ENCODE measurements at regions not wholly inside any gene's neighbourhood (a gene's known extent, or its start where the extent isn't known, plus 50 kb on each side); places are given as distances from the start of the nearest gene placed in this dataset.
A peak's percentile ranks its signal among the peaks of the same experiment; 100 is the strongest.

DNA sequence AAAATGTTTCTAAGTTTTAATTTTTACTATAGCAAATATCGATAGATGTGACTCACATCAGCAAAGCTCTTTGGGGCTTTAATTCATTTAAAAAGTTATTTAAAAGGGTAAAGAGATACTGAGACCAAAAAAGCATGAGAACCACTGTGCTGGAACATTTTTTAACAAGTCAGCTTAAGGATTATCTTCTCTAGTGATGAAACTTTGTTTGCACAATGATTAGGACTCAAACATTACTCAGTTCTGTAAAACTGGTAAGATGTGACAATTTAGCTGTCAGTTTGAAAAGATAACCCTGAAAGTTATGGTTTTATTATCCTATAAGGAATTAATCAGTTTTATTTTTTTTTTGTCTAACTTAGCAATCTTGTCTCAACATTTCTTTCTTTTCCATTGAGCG, 301.4 kb downstream of the TSN start:
- Histone ChIP-seq H3K79me2 (ENCODE audit: insufficient read depth) (no peaks in the 10 kb centered on the region), H4K20me1 (ENCODE audit: insufficient read depth) (no peaks in the 10 kb centered on the region), H3F3A (ENCODE audit: insufficient read depth) (no peaks in the 10 kb centered on the region), H2AFZ (no peak overlapping the region), H3K9ac (no peak overlapping the region), H3K27ac (no peak overlapping the region), H3K4me3 (no peak overlapping the region), H3K4me2 (ENCODE audit: unreplicated experiment) (no peak overlapping the region), H3K27me3 (replicated peaks; ENCODE audit: insufficient read depth) (no peaks in the 10 kb centered on the region), H3K36me3 (ENCODE audit: low read depth) (no peaks in the 10 kb centered on the region), H3K4me1 (ENCODE audit: insufficient read depth) (no peaks in the 10 kb centered on the region), H3K9me3 (ENCODE audit: low read depth) (no peaks in the 10 kb centered on the region), H3K9me2 (ENCODE audit: insufficient read depth) (no peaks in the 10 kb centered on the region)
- in situ Hi-C loops (cut with MboI), result no loop called here
- peak; percentile 15 for DNase-seq
- WGBS, 2 experiments (ENCODE audit: low coverage in 1 of 2, low lambda C conversion rate in 2 of 2, missing lambda C conversion rate in 2 of 2), result 56 to 59% methylated on average over 2 of the region's 2 CpGs
- TF ChIP-seq EZH2 (IDR thresholded peaks at IDR 0.05; ENCODE audit: insufficient read depth, poor library complexity, severe bottlenecking), result no peak
- no peak for TF ChIP-seq EZH2phosphoT487 (IDR thresholded peaks at IDR 0.05; ENCODE audit: insufficient read depth, low read depth)

GRCh38 chr2:122061206-122061605, 305.8 kb downstream of the TSN start:
- Histone ChIP-seq H3K27ac (no peak overlapping the region), H4K20me1 (ENCODE audit: insufficient read depth) (no peaks in the 10 kb centered on the region), H3F3A (ENCODE audit: insufficient read depth) (peaks cover 10% of the 10 kb centered on the region; the same call in 1 of the 2 replicates), H3K4me2 (ENCODE audit: unreplicated experiment) (no peak overlapping the region), H3K36me3 (ENCODE audit: low read depth) (no peaks in the 10 kb centered on the region), H3K9me3 (ENCODE audit: low read depth) (no peaks in the 10 kb centered on the region), H3K79me2 (ENCODE audit: insufficient read depth) (no peaks in the 10 kb centered on the region), H2AFZ (no peak overlapping the region), H3K4me1 (ENCODE audit: insufficient read depth) (peaks cover 22% of the 10 kb centered on the region), H3K9ac (no peak overlapping the region), H3K27me3 (replicated peaks; ENCODE audit: insufficient read depth) (no peaks in the 10 kb centered on the region), H3K9me2 (ENCODE audit: insufficient read depth) (no peaks in the 10 kb centered on the region; the same call in 1 of the 2 replicates), H3K4me3 (no peak overlapping the region)
- no peak for TF ChIP-seq EZH2phosphoT487 (IDR thresholded peaks at IDR 0.05; ENCODE audit: insufficient read depth, low read depth)
- TF ChIP-seq EZH2 (IDR thresholded peaks at IDR 0.05; ENCODE audit: insufficient read depth, poor library complexity, severe bottlenecking), result no peak
- in situ Hi-C loops (cut with MboI), result no loop called here
- WGBS, 2 experiments (ENCODE audit: low coverage in 1 of 2, low lambda C conversion rate in 2 of 2, missing lambda C conversion rate in 2 of 2), result 31 to 37% methylated on average over 2 of the region's 2 CpGs
- DNase-seq, result no peak

- Histone ChIP-seq H3K27me3 (replicated peaks; ENCODE audit: insufficient read depth) (no peaks in the 10 kb centered on the region), H3F3A (ENCODE audit: insufficient read depth) (peaks cover 10% of the 10 kb centered on the region; the same call in 1 of the 2 replicates), H3K27ac (no peak overlapping the region), H3K9ac (no peak overlapping the region), H3K4me2 (ENCODE audit: unreplicated experiment) (no peak overlapping the region), H3K9me3 (ENCODE audit: low read depth) (no peaks in the 10 kb centered on the region), H4K20me1 (ENCODE audit: insufficient read depth) (no peaks in the 10 kb centered on the region), H3K36me3 (ENCODE audit: low read depth) (no peaks in the 10 kb centered on the region), H3K9me2 (ENCODE audit: insufficient read depth) (no peaks in the 10 kb centered on the region; the same call in 1 of the 2 replicates), H3K4me1 (ENCODE audit: insufficient read depth) (peaks cover 22% of the 10 kb centered on the region), H3K4me3 (no peak overlapping the region), H2AFZ (no peak overlapping the region), H3K79me2 (ENCODE audit: insufficient read depth) (no peaks in the 10 kb centered on the region)
- in situ Hi-C loops (cut with MboI), result no loop called here
- DNase-seq, result no peak
- no peak for TF ChIP-seq EZH2phosphoT487 (IDR thresholded peaks at IDR 0.05; ENCODE audit: insufficient read depth, low read depth)
- TF ChIP-seq EZH2 (IDR thresholded peaks at IDR 0.05; ENCODE audit: insufficient read depth, poor library complexity, severe bottlenecking), result no peak
- 47 to 55% methylated on average over 2 of the region's 2 CpGs for WGBS, 2 experiments (ENCODE audit: low coverage in 1 of 2, low lambda C conversion rate in 2 of 2, missing lambda C conversion rate in 2 of 2)
Measured at GRCh38 chr2:122061831-122062230, 306.4 kb downstream of the TSN start.

- Histone ChIP-seq H3K9me3 (ENCODE audit: low read depth) (no peaks in the 10 kb centered on the region), H3K36me3 (ENCODE audit: low read depth) (no peaks in the 10 kb centered on the region), H3K9ac (no peak overlapping the region), H3F3A (ENCODE audit: insufficient read depth) (peaks cover 10% of the 10 kb centered on the region; the same call in 1 of the 2 replicates), H3K4me2 (ENCODE audit: unreplicated experiment) (no peak overlapping the region), H3K9me2 (ENCODE audit: insufficient read depth) (no peaks in the 10 kb centered on the region; the same call in 1 of the 2 replicates), H3K4me1 (ENCODE audit: insufficient read depth) (peaks cover 22% of the 10 kb centered on the region), H3K27ac (no peak overlapping the region), H2AFZ (no peak overlapping the region), H3K79me2 (ENCODE audit: insufficient read depth) (no peaks in the 10 kb centered on the region), H3K4me3 (no peak overlapping the region), H4K20me1 (ENCODE audit: insufficient read depth) (no peaks in the 10 kb centered on the region), H3K27me3 (replicated peaks; ENCODE audit: insufficient read depth) (no peaks in the 10 kb centered on the region)
- TF ChIP-seq EZH2phosphoT487 (IDR thresholded peaks at IDR 0.05; ENCODE audit: insufficient read depth, low read depth) (no peak), EZH2 (IDR thresholded peaks at IDR 0.05; ENCODE audit: insufficient read depth, poor library complexity, severe bottlenecking) (no peak)
- 53 to 55% methylated on average over 4 of the region's 4 CpGs for WGBS, 2 experiments (ENCODE audit: low coverage in 1 of 2, low lambda C conversion rate in 2 of 2, missing lambda C conversion rate in 2 of 2)
- in situ Hi-C loops (cut with MboI), result no loop called here
- peak; percentile 26 for DNase-seq
Measured at GRCh38 chr2:122062506-122062905, 307.1 kb downstream of the TSN start.

GRCh38 chr2:122063716-122064115, 308.3 kb downstream of the TSN start:
- no peak overlapping the region for H3K4me3 ChIP-seq
- no peaks in the 10 kb centered on the region for H3K79me2 ChIP-seq (ENCODE audit: insufficient read depth)
- no peaks in the 10 kb centered on the region for H3K27me3 ChIP-seq (replicated peaks; ENCODE audit: insufficient read depth)
- H3K4me1 ChIP-seq (ENCODE audit: insufficient read depth), result peaks cover 22% of the 10 kb centered on the region
- peak; percentile 51 for DNase-seq
- no peaks in the 10 kb centered on the region; the same call in 1 of the 2 replicates for H3K9me2 ChIP-seq (ENCODE audit: insufficient read depth)
- TF ChIP-seq EZH2phosphoT487 (IDR thresholded peaks at IDR 0.05; ENCODE audit: insufficient read depth, low read depth) (no peak), EZH2 (IDR thresholded peaks at IDR 0.05; ENCODE audit: insufficient read depth, poor library complexity, severe bottlenecking) (no peak)
- peak overlapping the region; percentile 20; the same call in 1 of the 2 replicates for H3K27ac ChIP-seq
- H3K36me3 ChIP-seq (ENCODE audit: low read depth), result no peaks in the 10 kb centered on the region
- H3K4me2 ChIP-seq (ENCODE audit: unreplicated experiment), result peak overlapping the region; percentile 39
- 55 to 56% methylated on average over 3 of the region's 3 CpGs for WGBS, 2 experiments (ENCODE audit: low coverage in 1 of 2, low lambda C conversion rate in 2 of 2, missing lambda C conversion rate in 2 of 2)
- H2AFZ ChIP-seq, result no peak overlapping the region
- H3F3A ChIP-seq (ENCODE audit: insufficient read depth), result peaks cover 10% of the 10 kb centered on the region; the same call in 1 of the 2 replicates
- H4K20me1 ChIP-seq (ENCODE audit: insufficient read depth), result no peaks in the 10 kb centered on the region
- no peaks in the 10 kb centered on the region for H3K9me3 ChIP-seq (ENCODE audit: low read depth)
- H3K9ac ChIP-seq, result no peak overlapping the region
- in situ Hi-C loops (cut with MboI), result no loop called here
